ENCODE measurements at regions not wholly inside any gene's neighbourhood (a gene's known extent, or its start where the extent isn't known, plus 50 kb on each side); places are given as distances from the start of the nearest gene placed in this dataset.

DNA sequence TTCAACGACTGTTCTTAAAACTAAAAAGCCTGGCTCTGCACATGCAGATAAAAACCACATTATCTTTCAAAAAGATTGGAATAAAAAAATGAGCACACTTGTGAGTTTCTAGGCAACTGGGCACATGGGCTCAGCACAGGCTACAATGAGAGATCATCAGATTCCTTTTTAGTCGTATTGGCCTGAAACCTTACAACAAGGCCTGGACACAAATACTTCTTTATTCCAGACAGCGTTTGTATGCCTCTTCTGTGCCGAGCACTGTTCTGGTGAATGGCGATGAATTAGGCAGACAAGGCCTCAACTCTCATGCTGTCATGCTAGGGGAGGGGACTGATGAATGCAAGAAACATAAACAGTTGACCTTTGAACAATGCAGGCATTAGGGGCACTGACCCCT is 463.0 kb downstream of the AACS start:
- DNase-seq = no peak

DNA sequence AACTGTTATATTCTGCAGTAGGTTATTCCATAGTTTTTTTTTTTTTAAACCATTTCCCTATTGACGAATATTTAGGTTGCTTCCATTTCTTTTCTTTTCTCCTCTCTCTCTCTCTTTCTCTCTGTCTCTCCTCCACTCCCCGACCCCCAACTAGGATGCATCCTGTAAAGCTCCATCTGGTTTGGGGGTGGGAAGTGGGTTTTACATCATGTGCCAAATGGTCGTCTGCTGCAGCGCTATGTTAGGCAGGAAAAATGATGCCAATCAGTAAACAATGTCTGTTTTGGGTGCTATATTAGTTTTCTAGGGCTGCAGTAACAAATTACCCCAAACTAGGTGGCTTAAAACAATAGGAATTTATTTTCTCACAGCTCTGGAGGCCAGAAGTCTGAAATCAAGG is 465.0 kb downstream of the AACS start:
- Histone ChIP-seq H3K27me3 (ENCODE audit: low read length) (no peaks in the 10 kb centered on the region), H3K4me1 (ENCODE audit: low read length) (no peaks in the 10 kb centered on the region), H3K4me3 (ENCODE audit: low read length) (no peak overlapping the region), H3K27ac (ENCODE audit: low read length) (no peak overlapping the region), H3K4me2 (ENCODE audit: low read depth, low read length, poor library complexity, severe bottlenecking) (no peak overlapping the region), H2AFZ (ENCODE audit: low read length) (no peak overlapping the region), H3K9ac (ENCODE audit: low read length) (no peak overlapping the region), H3K79me2 (ENCODE audit: low read length) (no peaks in the 10 kb centered on the region), H3K9me2 (replicated peaks; ENCODE audit: insufficient read depth, low read length) (no peaks in the 10 kb centered on the region), H3K36me3 (ENCODE audit: insufficient read depth, low read length) (no peaks in the 10 kb centered on the region), H3K9me3 (ENCODE audit: low read length) (no peaks in the 10 kb centered on the region), H4K20me1 (ENCODE audit: insufficient read depth, low read depth, low read length) (no peaks in the 10 kb centered on the region)
- no peak for DNase-seq

More for the DNA sequence above, 463.0 kb downstream of the AACS start:
- no peak overlapping the region for H3K27ac ChIP-seq (ENCODE audit: low read length)
- H3K27me3 ChIP-seq (ENCODE audit: low read length) = peaks cover 4% of the 10 kb centered on the region; the same call in 1 of the 2 replicates
- no peaks in the 10 kb centered on the region for H3K9me3 ChIP-seq (ENCODE audit: low read length)
- no peaks in the 10 kb centered on the region for H3K4me1 ChIP-seq (ENCODE audit: low read length)
- H2AFZ ChIP-seq (ENCODE audit: low read length) = no peak overlapping the region
- no peaks in the 10 kb centered on the region for H4K20me1 ChIP-seq (ENCODE audit: insufficient read depth, low read depth, low read length)
- H3K79me2 ChIP-seq (ENCODE audit: low read length) = no peaks in the 10 kb centered on the region
- H3K4me2 ChIP-seq (ENCODE audit: low read depth, low read length, poor library complexity, severe bottlenecking) = no peak overlapping the region
- no peak overlapping the region for H3K4me3 ChIP-seq (ENCODE audit: low read length)
- no peaks in the 10 kb centered on the region for H3K9me2 ChIP-seq (replicated peaks; ENCODE audit: insufficient read depth, low read length)
- H3K9ac ChIP-seq (ENCODE audit: low read length) = no peak overlapping the region
- H3K36me3 ChIP-seq (ENCODE audit: insufficient read depth, low read length) = no peaks in the 10 kb centered on the region

DNA sequence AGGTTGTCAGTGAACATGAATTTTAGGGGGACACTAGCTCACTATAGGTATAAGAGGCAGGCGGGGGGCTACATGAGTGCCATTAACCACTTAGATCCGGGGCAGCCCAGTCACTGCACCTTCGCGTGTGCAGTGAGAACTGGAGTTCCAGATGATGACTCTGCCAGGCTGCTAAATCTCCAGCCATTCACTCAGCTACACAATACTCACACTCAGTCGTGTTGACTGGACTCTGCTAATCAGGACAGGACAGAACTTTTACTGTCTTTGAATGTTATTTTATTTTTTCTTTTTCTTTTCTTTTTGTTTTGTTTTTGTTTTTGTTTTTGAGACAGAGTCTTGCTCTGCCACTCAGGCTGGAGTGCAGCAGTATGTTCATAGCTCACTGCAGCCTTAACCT is 465.6 kb downstream of the AACS start:
- H3K9me3 ChIP-seq (ENCODE audit: low read length) = no peaks in the 10 kb centered on the region
- no peaks in the 10 kb centered on the region for H3K4me1 ChIP-seq (ENCODE audit: low read length)
- no peaks in the 10 kb centered on the region for H3K9me2 ChIP-seq (replicated peaks; ENCODE audit: insufficient read depth, low read length)
- H3K4me3 ChIP-seq (ENCODE audit: low read length) = no peak overlapping the region
- H3K4me2 ChIP-seq (ENCODE audit: low read depth, low read length, poor library complexity, severe bottlenecking) = no peak overlapping the region
- H3K27me3 ChIP-seq (ENCODE audit: low read length) = no peaks in the 10 kb centered on the region
- H3K36me3 ChIP-seq (ENCODE audit: insufficient read depth, low read length) = no peaks in the 10 kb centered on the region
- no peaks in the 10 kb centered on the region for H3K79me2 ChIP-seq (ENCODE audit: low read length)
- H3K9ac ChIP-seq (ENCODE audit: low read length) = no peak overlapping the region
- H4K20me1 ChIP-seq (ENCODE audit: insufficient read depth, low read depth, low read length) = no peaks in the 10 kb centered on the region
- no peak overlapping the region for H3K27ac ChIP-seq (ENCODE audit: low read length)
- H2AFZ ChIP-seq (ENCODE audit: low read length) = no peak overlapping the region
- no peak for DNase-seq

DNA sequence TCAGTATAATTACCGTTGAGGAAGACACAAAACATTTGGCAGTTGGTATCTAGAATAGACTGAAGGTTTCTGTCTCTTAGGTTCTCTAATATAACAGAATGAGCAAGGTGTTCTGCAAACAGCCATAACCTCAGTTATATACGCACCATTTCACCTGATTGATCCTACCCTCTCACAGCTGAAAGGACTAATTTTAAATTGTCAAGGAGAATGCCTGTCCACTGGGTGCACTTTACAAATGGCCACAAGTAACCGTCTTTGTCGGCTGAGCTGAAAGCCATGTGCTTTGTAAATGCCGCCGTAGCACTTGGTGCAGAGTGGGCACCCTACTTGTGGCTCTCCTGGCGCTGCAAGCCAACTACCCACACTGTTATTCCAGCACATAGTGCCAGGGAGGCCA is 466.3 kb downstream of the AACS start:
- Histone ChIP-seq H3K4me1 (ENCODE audit: low read length) (no peaks in the 10 kb centered on the region), H3K9ac (ENCODE audit: low read length) (no peak overlapping the region), H3K4me2 (ENCODE audit: low read depth, low read length, poor library complexity, severe bottlenecking) (no peak overlapping the region), H2AFZ (ENCODE audit: low read length) (no peak overlapping the region), H3K9me2 (replicated peaks; ENCODE audit: insufficient read depth, low read length) (no peaks in the 10 kb centered on the region), H4K20me1 (ENCODE audit: insufficient read depth, low read depth, low read length) (no peaks in the 10 kb centered on the region), H3K27me3 (ENCODE audit: low read length) (no peaks in the 10 kb centered on the region), H3K9me3 (ENCODE audit: low read length) (no peaks in the 10 kb centered on the region), H3K4me3 (ENCODE audit: low read length) (no peak overlapping the region), H3K79me2 (ENCODE audit: low read length) (no peaks in the 10 kb centered on the region), H3K27ac (ENCODE audit: low read length) (no peak overlapping the region), H3K36me3 (ENCODE audit: insufficient read depth, low read length) (no peaks in the 10 kb centered on the region)
- DNase-seq = no peak

DNA sequence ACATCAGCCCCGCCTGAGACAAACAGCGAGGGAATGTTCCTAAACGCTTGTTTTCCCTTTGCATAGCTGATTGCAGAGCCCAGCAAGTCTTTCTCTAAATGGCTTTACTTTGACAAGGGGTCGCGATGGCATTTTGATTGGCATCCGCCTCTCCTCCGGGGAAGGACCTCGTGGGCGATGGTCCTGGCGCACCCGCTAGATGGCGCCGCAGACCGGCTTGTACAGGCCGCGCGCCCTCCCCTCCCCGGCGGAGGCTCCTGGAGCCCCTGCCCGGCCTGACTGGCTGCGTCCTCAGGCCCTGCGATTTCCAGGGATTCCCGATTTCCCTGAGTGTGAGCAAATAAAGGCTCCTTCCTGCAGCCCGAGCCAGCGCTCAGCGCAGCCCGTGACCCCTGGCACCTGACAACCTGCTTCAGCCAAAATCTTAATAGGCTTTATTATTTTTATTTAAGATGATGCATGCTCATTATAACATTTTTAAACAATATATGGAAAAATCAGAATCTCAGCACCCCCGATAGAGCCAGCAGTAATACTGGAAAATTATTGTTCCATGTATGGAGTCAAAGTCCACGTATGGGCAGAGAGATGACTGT is 468.3 kb downstream of the AACS start:
- H3K4me1 ChIP-seq (ENCODE audit: low read length) = no peaks in the 10 kb centered on the region
- H3K27me3 ChIP-seq (ENCODE audit: low read length) = no peaks in the 10 kb centered on the region
- H3K4me3 ChIP-seq (ENCODE audit: low read length) = no peak overlapping the region
- H3K27ac ChIP-seq (ENCODE audit: low read length) = no peak overlapping the region
- DNase-seq = peak; percentile 78
- no peaks in the 10 kb centered on the region for H4K20me1 ChIP-seq (ENCODE audit: insufficient read depth, low read depth, low read length)
- H2AFZ ChIP-seq (ENCODE audit: low read length) = no peak overlapping the region
- H3K4me2 ChIP-seq (ENCODE audit: low read depth, low read length, poor library complexity, severe bottlenecking) = no peak overlapping the region
- H3K36me3 ChIP-seq (ENCODE audit: insufficient read depth, low read length) = no peaks in the 10 kb centered on the region
- H3K79me2 ChIP-seq (ENCODE audit: low read length) = no peaks in the 10 kb centered on the region
- H3K9me2 ChIP-seq (replicated peaks; ENCODE audit: insufficient read depth, low read length) = no peaks in the 10 kb centered on the region
- no peak overlapping the region for H3K9ac ChIP-seq (ENCODE audit: low read length)
- H3K9me3 ChIP-seq (ENCODE audit: low read length) = no peaks in the 10 kb centered on the region

DNA sequence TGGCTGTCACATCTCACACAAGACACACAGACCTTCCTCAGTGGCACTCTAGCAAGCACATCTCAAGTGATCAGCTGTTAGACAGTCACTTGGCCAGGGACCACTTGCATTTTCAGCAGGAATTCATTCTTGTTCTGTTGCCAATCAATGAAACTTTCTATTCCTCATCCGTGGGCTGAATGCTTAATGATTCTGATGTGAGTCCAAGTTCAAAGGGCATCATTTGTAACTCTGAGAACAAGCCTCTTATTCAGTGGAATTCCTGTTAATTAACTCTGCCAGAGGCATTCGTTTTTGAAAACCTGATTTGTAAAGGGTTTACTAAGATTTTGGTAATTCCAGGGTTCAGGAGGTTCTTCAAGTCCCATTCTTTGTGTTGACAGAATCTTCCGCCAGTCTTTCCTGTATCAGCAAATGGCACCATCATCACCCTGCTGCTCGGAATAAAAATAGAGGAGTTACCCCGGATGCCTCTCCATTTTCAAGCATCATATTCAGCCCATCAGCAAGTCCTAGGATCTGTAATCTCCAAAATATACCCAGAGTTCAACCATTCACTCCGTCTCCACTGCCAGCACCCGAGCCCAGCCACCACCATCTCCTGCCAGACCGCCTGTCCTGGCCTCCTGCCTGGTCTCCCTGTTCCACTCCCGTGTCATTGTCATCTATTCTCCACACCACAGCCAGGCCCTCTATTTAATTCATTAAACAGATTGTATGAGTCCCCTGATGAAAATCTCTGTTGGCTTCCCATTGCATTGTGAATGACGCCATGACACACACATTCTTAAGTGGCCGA is 473.4 kb downstream of the AACS start:
- Histone ChIP-seq H3K36me3 (ENCODE audit: insufficient read depth, low read length) (no peaks in the 10 kb centered on the region), H3K4me3 (ENCODE audit: low read length) (no peak overlapping the region), H3K9me2 (replicated peaks; ENCODE audit: insufficient read depth, low read length) (no peaks in the 10 kb centered on the region), H3K4me2 (ENCODE audit: low read depth, low read length, poor library complexity, severe bottlenecking) (no peak overlapping the region), H3K9ac (ENCODE audit: low read length) (no peak overlapping the region), H3K79me2 (ENCODE audit: low read length) (no peaks in the 10 kb centered on the region), H3K27me3 (ENCODE audit: low read length) (no peaks in the 10 kb centered on the region), H3K27ac (ENCODE audit: low read length) (no peak overlapping the region), H3K9me3 (ENCODE audit: low read length) (no peaks in the 10 kb centered on the region), H4K20me1 (ENCODE audit: insufficient read depth, low read depth, low read length) (no peaks in the 10 kb centered on the region), H2AFZ (ENCODE audit: low read length) (no peak overlapping the region), H3K4me1 (ENCODE audit: low read length) (no peaks in the 10 kb centered on the region)
- DNase-seq = no peak

DNA sequence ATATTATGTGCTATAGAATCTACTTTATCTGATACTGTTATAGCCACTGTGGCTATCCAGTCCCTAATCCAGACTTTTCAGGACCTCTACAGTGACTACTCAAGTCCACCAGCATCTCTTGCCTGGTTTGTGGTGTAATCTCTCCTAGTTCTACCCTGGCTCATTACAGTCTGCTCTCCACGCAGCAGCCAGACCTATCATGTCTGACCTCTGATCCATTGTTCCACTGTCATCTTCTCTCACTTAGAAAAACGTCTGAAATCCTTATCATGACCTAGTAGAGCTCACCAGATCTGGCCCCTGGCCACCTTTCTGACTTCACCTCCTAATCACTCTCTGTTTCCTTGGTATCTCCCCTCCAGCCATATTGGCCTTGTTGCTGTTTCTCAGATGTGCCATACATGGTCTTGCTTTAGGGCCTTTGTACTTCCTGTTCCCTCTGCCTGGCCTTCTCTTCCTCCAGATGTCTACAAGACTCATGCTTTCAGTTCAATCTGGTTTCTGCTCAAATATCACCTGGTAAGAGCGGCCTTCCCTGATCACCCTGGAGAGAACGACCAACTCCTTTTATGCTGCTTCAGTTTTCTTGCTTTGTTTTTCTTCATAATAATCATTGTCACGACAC is 475.5 kb downstream of the AACS start:
- no peak overlapping the region for H3K9ac ChIP-seq (ENCODE audit: low read length)
- H3K27ac ChIP-seq (ENCODE audit: low read length) = no peak overlapping the region
- H3K4me2 ChIP-seq (ENCODE audit: low read depth, low read length, poor library complexity, severe bottlenecking) = no peak overlapping the region
- H2AFZ ChIP-seq (ENCODE audit: low read length) = no peak overlapping the region
- no peaks in the 10 kb centered on the region for H3K36me3 ChIP-seq (ENCODE audit: insufficient read depth, low read length)
- DNase-seq = no peak
- H3K9me2 ChIP-seq (replicated peaks; ENCODE audit: insufficient read depth, low read length) = no peaks in the 10 kb centered on the region
- H3K27me3 ChIP-seq (ENCODE audit: low read length) = no peaks in the 10 kb centered on the region
- no peaks in the 10 kb centered on the region for H3K4me1 ChIP-seq (ENCODE audit: low read length)
- H3K4me3 ChIP-seq (ENCODE audit: low read length) = no peak overlapping the region
- no peaks in the 10 kb centered on the region for H3K9me3 ChIP-seq (ENCODE audit: low read length)
- H3K79me2 ChIP-seq (ENCODE audit: low read length) = no peaks in the 10 kb centered on the region
- no peaks in the 10 kb centered on the region for H4K20me1 ChIP-seq (ENCODE audit: insufficient read depth, low read depth, low read length)

DNA sequence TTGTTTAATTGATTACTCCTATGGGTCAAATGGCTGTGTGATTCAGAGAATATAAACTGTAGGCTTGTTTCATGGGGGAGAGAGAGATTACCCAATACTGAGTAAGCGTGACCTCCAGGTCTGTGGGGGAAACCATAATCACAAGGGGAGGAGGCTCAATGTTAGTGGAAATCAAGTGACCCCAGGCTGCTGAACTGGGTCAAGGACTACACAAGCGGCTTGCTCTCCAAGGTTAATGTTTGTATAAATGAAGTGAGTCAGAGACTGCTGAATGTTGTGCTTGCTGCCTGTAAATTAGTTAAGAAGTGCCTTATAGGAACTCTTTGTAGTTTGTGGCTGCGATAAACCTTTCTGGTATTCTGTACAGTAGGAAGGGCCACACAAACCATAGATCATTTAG is 479.7 kb downstream of the AACS start:
- no peaks in the 10 kb centered on the region for H3K79me2 ChIP-seq (ENCODE audit: low read length)
- H2AFZ ChIP-seq (ENCODE audit: low read length) = no peak overlapping the region
- H3K4me2 ChIP-seq (ENCODE audit: low read depth, low read length, poor library complexity, severe bottlenecking) = no peak overlapping the region
- no peak overlapping the region for H3K4me3 ChIP-seq (ENCODE audit: low read length)
- no peaks in the 10 kb centered on the region for H3K27me3 ChIP-seq (ENCODE audit: low read length)
- H3K9me2 ChIP-seq (replicated peaks; ENCODE audit: insufficient read depth, low read length) = no peaks in the 10 kb centered on the region
- H3K36me3 ChIP-seq (ENCODE audit: insufficient read depth, low read length) = no peaks in the 10 kb centered on the region
- H3K4me1 ChIP-seq (ENCODE audit: low read length) = no peaks in the 10 kb centered on the region
- no peak overlapping the region for H3K27ac ChIP-seq (ENCODE audit: low read length)
- H3K9ac ChIP-seq (ENCODE audit: low read length) = no peak overlapping the region
- no peaks in the 10 kb centered on the region for H3K9me3 ChIP-seq (ENCODE audit: low read length)
- DNase-seq = no peak
- no peaks in the 10 kb centered on the region for H4K20me1 ChIP-seq (ENCODE audit: insufficient read depth, low read depth, low read length)
